Mucosa of gallbladder (tissue), 1 donor: ENCODE measurements at regions not wholly inside any gene's neighbourhood (a gene's known extent, or its start where the extent isn't known, plus 50 kb on each side); places are given as distances from the start of the nearest gene placed in this dataset.

Experiments used
- DNase-seq: peaks from one replicate; pipeline ENCODE4 v3.0.0-alpha.2; 2020; ENCODE audit warnings: low spot score
- donor health status: DM: no; HTN: no; CAD: no.

- no peak for DNase-seq
Measured at GRCh38 chr13:67664502-67664901, 434.4 kb upstream of the PCDH9 start.

- DNase-seq = no peak
Measured at GRCh38 chr13:67662997-67663396, 432.9 kb upstream of the PCDH9 start.

GRCh38 chr13:67652887-67653286 is 422.8 kb upstream of the PCDH9 start:
- DNase-seq = no peak

GRCh38 chr13:67651908-67652465 is 421.9 kb upstream of the PCDH9 start:
- no peak for DNase-seq

GRCh38 chr13:67650471-67650870 is 420.3 kb upstream of the PCDH9 start:
- no peak for DNase-seq

GRCh38 chr13:67645874-67646467 is 415.8 kb upstream of the PCDH9 start:
- DNase-seq = no peak

GRCh38 chr13:67643516-67644055 is 413.4 kb upstream of the PCDH9 start:
- DNase-seq = no peak

GRCh38 chr13:67642657-67643056 is 412.5 kb upstream of the PCDH9 start:
- DNase-seq = no peak

GRCh38 chr13:67635754-67636153 is 405.6 kb upstream of the PCDH9 start:
- no peak for DNase-seq

- no peak for DNase-seq
Measured at GRCh38 chr13:67632590-67632989, 402.5 kb upstream of the PCDH9 start.

- no peak for DNase-seq
Measured at GRCh38 chr13:67630640-67631039, 400.5 kb upstream of the PCDH9 start.

- DNase-seq = no peak
Measured at GRCh38 chr13:67623630-67624029, 393.5 kb upstream of the PCDH9 start.

GRCh38 chr13:67620665-67621064 is 390.5 kb upstream of the PCDH9 start:
- no peak for DNase-seq

GRCh38 chr13:67619995-67620380 is 389.9 kb upstream of the PCDH9 start:
- no peak for DNase-seq

- DNase-seq = no peak
Measured at GRCh38 chr13:67619351-67619994, 389.3 kb upstream of the PCDH9 start.

- no peak for DNase-seq
Measured at GRCh38 chr13:67614579-67614978, 384.4 kb upstream of the PCDH9 start.

GRCh38 chr13:67614013-67614412 is 383.9 kb upstream of the PCDH9 start:
- DNase-seq = no peak

GRCh38 chr13:67588607-67589006 is 358.5 kb upstream of the PCDH9 start:
- no peak for DNase-seq

GRCh38 chr13:67577361-67577760 is 347.2 kb upstream of the PCDH9 start:
- DNase-seq = no peak

- no peak for DNase-seq
Measured at GRCh38 chr13:67574320-67575233, 344.4 kb upstream of the PCDH9 start.

- DNase-seq = no peak
Measured at GRCh38 chr13:67568205-67568604, 338.1 kb upstream of the PCDH9 start.

- DNase-seq = no peak
Measured at GRCh38 chr13:67557642-67558241, 327.6 kb upstream of the PCDH9 start.
